Endothelial cell of hepatic sinusoid (primary cell): ENCODE measurements at regions not wholly inside any gene's neighbourhood (a gene's known extent, or its start where the extent isn't known, plus 50 kb on each side); places are given as distances from the start of the nearest gene placed in this dataset.

ENCODE experiments used
- in situ Hi-C: cut with HindIII; loops from 2 replicates; pipeline ENCODE4 v1.10.0; 2017; ENCODE audit warnings: low sequenced_read_pairs

DNA sequence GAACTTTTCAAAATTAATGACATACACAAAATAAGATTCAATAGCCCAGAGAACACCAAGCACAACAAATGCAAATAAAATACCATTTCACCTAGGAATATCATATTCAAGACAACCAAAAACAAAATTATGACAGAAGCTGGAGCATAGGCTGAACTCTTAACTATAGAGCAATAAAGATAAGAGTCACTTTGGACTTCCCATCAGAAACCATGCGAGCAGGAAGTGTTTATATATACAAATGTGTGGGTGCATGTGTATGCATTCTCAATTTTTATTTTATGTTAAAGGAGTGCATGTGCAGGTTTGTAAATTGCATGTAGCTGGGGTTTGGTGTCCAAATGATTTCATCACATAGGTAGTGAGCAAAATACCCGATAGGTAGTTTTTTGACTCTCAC is 291.6 kb downstream of the ARAP2 start:
- in situ Hi-C loops = no loop called here

DNA sequence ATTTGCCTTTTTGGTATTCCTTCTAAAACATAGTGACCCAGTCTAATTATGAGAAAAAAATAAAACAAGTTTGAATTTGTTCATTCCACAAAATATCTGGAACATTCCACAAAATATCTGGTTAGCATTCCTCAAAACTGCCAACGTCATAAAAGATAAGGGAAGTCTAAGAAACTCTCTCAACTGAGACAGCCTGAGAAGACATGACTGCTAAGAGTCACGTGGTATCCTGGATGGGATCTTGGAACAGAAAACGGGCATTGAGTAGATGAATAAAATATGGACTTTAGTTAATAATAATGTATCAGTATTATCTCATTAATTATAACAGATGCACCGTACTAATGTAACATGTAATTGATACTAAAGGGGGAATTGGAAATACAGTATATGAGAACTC is 280.9 kb downstream of the ARAP2 start:
- in situ Hi-C loops = no loop called here

DNA sequence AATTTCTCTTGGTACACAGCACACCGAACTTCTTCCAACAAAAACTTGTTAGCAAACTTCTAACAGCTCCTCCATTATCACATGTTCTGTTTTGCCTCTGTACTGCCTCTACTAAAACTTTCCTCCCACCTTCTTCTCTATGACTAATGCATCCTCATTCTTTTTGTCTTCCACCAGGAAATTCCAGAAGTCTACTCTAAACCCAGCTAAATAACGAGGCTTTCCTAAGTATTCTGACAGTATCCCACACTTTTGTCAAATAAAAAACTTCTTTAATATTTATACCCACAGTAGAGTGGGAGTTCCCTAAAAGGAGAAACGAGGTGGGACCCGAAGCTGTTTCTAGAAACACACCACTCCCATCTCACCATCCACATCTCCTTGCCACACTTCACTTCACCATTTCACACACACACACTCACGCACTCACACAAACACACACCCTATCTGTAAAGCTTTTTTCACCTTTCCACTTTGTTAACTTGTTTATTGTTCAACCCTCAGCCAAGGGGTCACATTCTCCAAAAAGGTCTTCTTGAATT is 280.3 kb downstream of the ARAP2 start:
- in situ Hi-C loops = no loop called here

DNA sequence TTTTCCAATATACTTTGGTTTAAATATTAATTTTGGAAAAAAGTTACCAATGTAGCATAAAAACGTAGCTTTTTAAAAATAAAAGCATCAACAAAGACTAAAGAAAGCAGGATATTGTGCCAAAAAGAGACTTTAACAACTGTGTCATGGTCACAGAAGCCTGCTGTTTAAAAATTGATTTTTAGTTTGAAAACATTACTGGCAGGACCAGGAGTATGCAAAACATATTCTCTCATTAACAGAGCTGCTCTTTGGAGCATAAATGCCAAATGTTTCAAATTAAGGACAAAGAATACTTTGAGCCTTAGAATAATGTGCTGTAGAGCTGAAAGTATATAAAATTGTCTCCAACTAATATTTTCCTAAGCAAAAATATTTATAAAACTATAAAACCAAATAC is 279.0 kb downstream of the ARAP2 start:
- in situ Hi-C loops = no loop called here

DNA sequence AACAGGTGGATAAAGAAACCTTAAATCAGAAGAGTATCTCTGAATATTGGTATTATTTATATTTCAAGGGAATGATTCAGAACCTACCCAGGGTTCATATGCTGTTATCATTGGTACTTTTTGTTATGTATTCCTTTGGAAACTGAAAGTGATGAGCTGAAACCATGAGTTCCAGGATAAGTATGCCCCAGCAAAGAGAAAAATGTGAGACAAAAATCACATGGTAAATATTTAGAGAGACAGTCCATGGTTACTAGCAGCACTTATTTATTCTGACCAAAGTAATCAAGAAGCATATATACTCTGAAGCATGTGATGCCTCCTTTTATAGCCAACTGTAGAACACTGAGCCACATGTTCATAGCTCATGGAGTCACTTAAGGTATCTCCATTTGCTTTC is 277.7 kb downstream of the ARAP2 start:
- in situ Hi-C loops = no loop called here

DNA sequence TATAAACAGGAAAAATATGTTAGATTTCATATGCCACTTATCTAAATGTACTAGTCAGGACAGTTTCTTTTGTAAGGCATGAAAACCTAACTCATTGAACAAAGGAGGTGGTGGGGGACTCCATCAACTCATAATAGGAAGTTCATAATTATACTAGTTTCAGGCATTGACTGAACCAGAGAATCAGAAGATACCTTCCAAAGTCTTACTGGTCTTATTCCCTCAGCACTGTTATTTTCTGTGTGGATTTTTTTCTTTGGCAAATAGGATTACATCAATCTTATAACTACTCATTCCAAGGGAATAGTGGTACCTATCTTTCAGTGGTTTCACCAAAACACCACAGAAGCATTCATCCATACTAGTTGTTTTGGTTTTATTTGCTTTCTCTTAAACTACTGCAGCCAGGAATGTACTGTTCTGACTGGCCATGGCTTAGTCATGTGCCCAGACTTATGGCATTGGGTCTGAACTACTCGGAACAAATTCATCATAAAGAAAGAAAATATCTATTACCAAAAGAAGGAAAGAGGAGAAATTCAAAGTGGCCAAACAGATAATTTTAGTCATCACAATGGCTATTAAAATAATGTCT is 273.9 kb downstream of the ARAP2 start:
- in situ Hi-C loops = no loop called here

DNA sequence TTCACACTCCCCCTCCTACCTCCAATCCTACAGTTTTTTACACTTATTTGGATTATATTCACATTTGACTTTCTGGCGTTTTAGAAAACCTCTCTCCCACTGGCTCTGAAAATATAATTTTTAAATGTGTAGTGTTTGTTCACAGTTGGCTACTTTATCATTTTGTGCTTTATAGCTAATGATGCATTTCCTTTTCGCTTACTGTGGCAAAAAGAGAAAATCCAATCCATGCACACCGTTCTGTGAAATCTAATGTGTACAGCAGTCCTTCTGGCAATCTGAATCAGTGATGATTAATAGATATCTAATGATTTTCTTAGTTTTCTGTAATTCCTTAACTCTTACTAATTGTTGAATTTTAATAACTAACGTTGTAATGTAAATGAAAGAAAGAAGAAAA is 271.5 kb downstream of the ARAP2 start:
- in situ Hi-C loops = no loop called here

DNA sequence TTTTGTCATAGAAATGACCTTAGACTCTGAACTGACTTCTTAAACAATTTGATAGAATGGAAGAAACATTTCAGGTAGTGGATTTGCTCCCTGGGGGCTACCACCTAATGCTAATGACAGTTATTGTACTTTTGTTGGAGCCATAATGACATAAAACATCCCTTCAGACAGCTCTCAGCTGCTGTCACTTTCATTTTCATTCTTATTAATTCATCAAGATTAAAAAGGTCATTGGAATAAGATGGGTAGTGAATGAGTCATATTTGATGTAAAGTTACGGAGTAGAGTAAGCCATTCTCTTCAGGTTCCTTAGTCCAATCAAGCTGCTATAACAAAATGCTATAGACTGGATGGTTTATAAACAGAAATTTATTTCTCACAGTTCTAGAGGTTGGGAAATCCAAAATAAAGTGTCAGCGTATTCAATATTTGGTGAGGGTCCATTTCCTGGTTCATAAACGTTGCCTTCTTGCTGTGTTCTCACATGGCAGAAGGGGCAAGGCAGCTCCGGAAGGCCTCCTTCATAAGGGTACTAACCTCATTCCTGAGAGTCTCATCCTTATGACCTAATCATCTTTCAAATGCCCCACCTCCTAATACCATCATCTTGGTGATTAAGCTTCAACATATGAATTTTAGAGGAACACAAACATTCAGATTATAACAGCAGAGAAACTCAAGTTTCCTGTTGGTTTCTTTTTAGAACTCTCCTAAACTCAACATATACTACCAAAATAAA is 268.5 kb downstream of the ARAP2 start:
- in situ Hi-C loops = no loop called here

DNA sequence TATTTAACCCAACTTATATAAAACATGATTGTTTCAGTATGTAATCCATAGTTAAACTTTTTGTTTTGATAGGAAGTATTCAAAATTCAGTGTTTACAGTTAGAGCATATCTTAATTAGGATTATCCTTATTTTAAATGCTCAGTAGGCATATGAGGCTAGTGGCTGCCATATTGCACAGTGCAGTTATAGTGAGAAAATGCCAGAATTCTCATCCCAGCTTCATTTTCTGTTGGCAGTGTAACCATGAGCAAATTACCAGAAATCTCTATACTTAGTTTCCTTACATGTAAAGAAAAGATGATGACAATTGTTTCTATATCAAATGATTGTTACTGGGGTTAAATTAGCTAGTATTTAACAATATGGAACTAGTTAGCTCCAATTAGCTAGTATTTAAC is 265.8 kb downstream of the ARAP2 start:
- in situ Hi-C loops = no loop called here

DNA sequence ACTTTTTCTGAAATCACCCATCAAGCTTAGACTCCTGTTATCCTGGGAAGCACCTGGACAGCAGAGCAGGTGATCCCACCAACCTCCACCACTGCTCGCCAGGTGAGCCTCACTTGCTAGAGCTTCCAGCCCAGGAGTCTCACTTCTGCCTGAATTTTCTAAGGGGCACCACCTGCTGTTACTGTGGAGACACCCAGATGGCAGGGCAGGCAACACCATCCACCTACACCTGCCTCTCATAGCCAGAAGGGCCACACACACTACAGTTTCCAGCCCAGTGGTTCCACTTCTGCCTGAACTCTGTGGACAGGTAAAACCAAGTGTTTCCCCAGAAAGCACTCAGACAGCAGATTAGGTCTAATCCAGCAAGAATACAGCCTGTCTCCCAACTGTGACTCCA is 262.0 kb downstream of the ARAP2 start:
- in situ Hi-C loops = loop anchor here (5.0 kb wide), 1 partner anchor 70 kb away; no protein-coding TSS in a partner anchor

DNA sequence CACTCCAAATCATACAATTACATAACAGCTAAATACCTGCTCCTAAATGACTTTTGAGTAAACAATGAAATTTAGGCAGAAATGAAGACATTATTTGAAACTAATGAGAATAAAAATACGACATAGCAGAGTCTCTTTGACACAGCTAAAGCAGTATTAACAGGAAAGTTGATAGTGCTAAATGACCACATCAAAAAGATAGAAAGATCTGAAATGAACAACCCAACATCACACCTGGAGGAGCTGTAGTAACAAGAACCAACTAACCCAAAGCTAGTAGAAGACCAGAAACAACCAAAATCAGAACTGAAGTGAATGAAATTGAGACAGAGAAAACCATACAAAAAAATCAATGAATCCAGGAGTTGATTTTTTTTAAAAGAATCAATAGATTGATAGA is 257.8 kb downstream of the ARAP2 start:
- in situ Hi-C loops = no loop called here

DNA sequence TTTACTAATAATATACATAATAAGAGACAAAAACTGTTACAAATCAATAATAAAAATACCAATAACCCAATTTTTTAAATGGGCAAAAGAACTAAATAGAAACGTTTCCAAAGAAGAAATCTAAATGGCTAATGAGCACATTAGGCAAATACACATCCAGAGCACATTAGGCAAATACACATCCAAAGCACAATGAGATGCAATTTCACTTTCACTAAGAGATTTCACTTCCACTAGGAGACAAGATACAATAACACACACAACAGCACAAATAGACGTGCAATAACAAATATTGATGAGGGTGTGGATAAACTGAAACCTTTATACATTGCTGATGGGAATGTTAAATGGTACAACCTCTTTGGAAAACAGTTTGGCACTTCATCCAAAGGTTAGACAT is 250.7 kb downstream of the ARAP2 start:
- in situ Hi-C loops = no loop called here

DNA sequence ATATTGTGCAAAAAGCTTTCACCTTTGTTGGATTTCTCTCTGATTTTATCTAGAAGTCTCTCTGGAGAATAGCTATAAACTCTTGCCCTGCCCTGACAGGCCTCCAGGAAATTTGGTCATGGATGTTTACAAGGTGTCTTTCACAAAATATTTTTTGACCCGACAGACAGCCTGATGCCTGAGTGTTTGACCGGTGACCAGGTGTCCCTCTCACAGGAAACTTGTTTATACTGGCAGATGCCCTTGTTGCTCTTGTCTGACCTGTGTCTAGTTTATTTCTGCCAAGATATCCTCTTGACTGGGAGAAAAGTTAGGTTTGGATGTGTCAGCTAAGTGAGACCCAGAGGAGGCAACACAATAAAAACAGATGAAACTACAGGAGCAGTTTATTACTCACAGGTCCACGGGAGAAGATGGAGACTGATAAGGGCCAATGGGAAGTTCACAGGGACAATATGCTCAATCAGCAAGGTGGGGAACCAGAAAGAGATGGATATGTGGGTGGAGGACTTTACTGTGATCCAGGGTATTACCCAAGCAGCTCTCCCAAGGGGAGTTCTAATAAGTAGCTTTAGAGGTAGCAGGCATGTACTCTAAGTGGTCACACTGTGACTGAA is 243.3 kb downstream of the ARAP2 start:
- in situ Hi-C loops = no loop called here

DNA sequence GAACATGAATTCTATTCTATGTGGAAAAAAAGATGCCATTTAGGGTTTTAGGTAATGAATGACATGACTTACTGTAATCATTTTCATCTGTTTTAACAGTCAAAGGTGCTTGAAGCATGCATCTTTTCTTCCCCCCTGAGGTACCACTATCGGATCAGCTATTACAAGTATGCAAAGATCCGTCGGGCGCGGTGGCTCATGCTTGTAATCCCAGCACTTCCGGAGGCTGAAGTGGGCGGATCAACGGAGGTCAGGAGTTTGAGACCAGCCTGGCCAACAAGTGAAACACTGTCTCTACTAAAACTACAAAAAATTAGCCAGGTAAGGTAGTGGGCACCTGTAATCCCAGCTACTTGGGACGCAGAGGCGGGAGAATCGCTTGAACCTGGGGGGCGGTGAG is 241.3 kb downstream of the ARAP2 start:
- in situ Hi-C loops = no loop called here

DNA sequence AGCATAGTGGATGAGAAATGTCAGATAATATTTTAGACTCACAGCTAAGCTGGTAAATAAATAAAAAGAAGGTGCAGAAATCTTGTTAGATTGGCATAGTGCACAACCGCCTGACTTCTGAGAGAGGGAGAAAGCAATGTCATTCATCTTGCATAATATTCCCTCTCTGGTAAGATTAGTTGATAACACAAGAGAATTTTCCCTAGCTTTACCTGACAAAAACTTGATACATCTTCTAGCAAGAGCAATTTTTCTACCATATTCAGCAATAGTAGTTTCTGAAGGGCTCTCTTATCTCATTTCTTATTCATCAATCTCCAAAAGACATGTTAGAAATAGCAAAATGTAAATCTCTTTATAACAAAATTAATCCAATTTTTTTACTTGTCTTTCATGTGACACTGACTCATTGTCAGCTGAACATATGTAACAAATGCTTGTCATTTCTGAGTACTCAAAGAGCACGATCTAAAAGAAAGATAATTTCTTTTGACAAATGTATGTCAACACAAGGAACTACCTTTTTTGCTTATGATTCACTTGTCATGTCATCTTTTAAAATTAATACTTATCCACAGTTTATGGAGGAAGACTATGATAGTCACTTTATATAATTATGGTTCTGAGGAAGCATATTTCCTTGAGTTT is 240.0 kb downstream of the ARAP2 start:
- in situ Hi-C loops = no loop called here

DNA sequence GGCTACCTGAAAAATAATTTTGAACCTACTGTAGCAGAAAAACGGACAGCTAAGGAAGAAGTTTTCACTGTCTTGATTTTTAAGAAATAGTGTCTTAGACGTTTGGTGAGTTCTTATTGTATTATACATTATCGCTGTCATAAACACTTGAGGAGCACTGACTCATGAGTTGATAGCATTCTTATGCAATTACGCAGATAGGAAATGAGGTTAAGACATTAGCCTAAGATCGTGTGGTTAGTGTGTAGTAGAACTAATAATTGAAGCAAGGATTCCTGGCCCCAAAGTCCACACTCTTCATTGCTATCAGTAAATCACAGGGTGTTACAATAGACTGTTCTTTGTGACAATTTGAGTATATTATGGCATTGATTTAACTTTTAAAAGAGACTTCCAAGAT is 238.1 kb downstream of the ARAP2 start:
- in situ Hi-C loops = no loop called here

DNA sequence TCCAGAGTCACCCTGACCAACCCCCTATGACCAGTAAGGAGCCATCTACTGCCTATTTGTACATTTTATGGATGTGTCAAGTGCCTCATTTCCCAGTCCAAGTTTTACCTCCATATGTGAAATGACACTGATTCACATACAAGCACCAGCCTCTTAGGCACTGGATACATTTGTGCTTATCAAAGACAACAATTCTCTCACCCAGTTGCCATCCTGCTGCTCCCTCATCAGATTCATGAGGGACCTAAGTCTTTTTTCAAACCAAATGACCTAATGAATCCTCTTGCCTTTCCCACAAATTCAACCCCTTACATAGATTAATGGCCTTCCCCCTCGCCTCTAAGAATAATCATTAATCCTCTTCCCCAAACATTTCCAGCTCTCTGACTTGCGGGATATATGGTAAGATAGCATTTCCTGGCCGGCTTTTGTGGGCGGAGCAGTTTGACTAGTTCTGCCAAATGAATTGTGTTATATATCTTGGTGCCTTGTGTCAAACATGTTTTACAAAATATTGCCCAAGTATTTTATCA is 233.9 kb downstream of the ARAP2 start:
- in situ Hi-C loops = no loop called here

DNA sequence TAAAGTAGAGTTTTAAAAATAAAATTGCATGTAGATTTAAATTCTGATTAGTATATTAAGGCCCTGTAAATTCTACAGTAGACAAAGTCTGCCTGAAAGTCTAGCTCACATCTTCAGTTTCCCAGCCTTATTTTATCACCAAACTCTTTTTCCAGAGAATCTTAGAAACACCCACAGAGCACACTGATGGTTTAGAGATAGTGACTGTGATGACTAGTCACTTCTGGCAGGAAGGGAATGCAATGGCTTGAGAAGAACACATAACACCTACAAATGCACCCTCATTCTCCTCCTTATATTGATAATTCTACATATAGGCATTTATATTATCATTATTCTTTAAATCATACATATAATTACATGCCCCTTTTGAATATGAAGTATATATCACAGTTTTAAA is 232.9 kb downstream of the ARAP2 start:
- in situ Hi-C loops = no loop called here

DNA sequence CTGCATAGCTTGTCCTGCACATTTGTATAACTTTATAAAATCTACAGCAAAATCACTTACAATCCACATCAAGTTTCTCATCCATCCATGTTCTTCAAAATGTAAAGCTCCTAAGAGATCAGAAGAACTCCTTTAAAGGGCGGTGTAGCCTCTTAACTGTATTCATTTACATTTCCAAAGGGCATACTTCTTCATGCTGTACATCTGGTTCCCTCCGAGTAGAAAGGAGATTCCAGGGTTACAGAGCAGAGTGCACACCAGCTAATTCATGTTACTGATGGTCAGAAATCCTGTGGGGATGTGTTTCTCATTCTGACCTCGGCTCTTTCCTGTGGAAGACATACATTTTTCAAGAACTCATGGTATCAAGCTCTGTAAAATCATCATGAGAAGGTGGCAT is 231.8 kb downstream of the ARAP2 start:
- in situ Hi-C loops = no loop called here

DNA sequence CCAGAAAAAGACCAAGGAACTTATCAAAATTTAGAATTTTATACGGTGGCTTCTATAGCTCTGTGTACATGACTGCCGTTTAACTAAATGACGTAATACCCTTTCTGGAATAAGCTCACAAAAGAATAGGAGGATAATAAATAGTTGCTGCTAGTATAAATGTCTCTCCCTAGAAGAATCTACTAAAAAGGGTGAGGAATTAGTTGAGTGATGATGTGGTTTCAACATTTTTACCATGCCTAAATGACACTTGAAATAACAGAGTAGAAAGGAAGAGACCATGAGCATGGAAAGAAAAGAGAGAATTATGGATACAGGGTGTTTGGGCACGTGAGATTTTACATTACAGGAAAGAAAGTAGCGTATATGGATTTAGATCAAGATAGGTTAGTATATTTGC is 231.1 kb downstream of the ARAP2 start:
- in situ Hi-C loops = no loop called here
